SK-N-SH treated with all-trans-retinoic acid at 6 μM for 48 hours (cell line): ENCODE measurements at regions not wholly inside any gene's neighbourhood (a gene's known extent, or its start where the extent isn't known, plus 50 kb on each side); places are given as distances from the start of the nearest gene placed in this dataset.

Experiments
- ESRRG ChIP-seq: fragments of 250-450 bp; sonication (Bioruptor Pico); IDR thresholded peaks from 2 replicates; pipeline ENCODE4 v1.6.1; 2021; ENCODE audit warnings: mild to moderate bottlenecking
- TCF4 ChIP-seq: fragments of 250-450 bp; sonication (Bioruptor Pico); IDR thresholded peaks from 2 replicates; pipeline ENCODE4 v1.8.0; 2021; ENCODE audit warnings: mild to moderate bottlenecking, moderate library complexity, borderline replicate concordance
- ZNF8 ChIP-seq: fragments of 450-650 bp; formaldehyde crosslinking; IDR thresholded peaks from 2 replicates; pipeline ENCODE4 v1.5.0; 2020; ENCODE audit warnings: mild to moderate bottlenecking, moderate library complexity

- no peak for TF ChIP-seq TCF4
- no peak for TF ChIP-seq ESRRG (CRISPR knock-in tag)
- TF ChIP-seq ZNF8 (CRISPR knock-in tag): no peak
Measured at GRCh38 chr1:47696404-47696736, 258.5 kb downstream of the FOXD2 start.
